SK-N-SH (cell line): ENCODE measurements at regions not wholly inside any gene's neighbourhood (a gene's known extent, or its start where the extent isn't known, plus 50 kb on each side); places are given as distances from the start of the nearest gene placed in this dataset.

Experiments used
- CTCF ChIA-PET: fragments of 300-600, 350-600 bp; formaldehyde crosslinking; extraction: SDS; loops from one replicate; lab custom pipeline; 2021; lab: Yijun Ruan, JAX
- POLR2A ChIA-PET: fragments of 350-600 bp; sonication (Branson Sonifier 250); formaldehyde crosslinking; extraction: SDS; loops from one replicate; lab custom pipeline; 2020; ENCODE audit warnings: antibody characterized with exemption, inconsistent platforms; lab: Yijun Ruan, JAX
- DNase-seq: peaks from one replicate; pipeline ENCODE4 v3.0.0; 2012
- H2AFZ ChIP-seq: fragments of 200-600 bp; sonication (generic); 2 replicates; pipeline ENCODE4 v1.8.1; 2016; ENCODE audit warnings: antibody characterized with exemption, mild to moderate bottlenecking, low read depth
- H3F3A ChIP-seq: fragments of 200-600 bp; sonication (generic); replicated peaks from 2 replicates; pipeline ENCODE3; 2016; ENCODE audit warnings: antibody characterized with exemption, mild to moderate bottlenecking; ENCODE audit not compliant: insufficient read depth
- H3K27ac ChIP-seq, 2 experiments: fragments of 200-500 bp in 1 of 2; fragments of 200-600 bp in 1 of 2; sonication (Bioruptor generic) in 1 of 2; sonication (generic), shearing (Covaris generic) in 1 of 2; 2 replicates each; pipeline versions ENCODE4 v1.5.1 to v1.6.1; 2014 to 2016; ENCODE audit warnings: low read depth in 2 of 2, inconsistent platforms in 1 of 2, low read length in 1 of 2, mild to moderate bottlenecking in 1 of 2, mixed read lengths in 1 of 2
- H3K27me3 ChIP-seq: fragments of 200-600 bp; sonication (generic), shearing (Covaris generic); 2 replicates; pipeline ENCODE4 v1.6.1; 2016; ENCODE audit warnings: mixed run types; ENCODE audit not compliant: insufficient read depth
- H3K36me3 ChIP-seq, 2 experiments: fragments of 200-500 bp in 1 of 2; fragments of 200-600 bp in 1 of 2; sonication (Bioruptor generic) in 1 of 2; sonication (generic) in 1 of 2; replicated peaks in 1 of 2; 2 replicates each; pipeline versions ENCODE3 to v1.5.1; 2014 to 2016; ENCODE audit warnings: low read length in 1 of 2, mild to moderate bottlenecking in 1 of 2; ENCODE audit not compliant: insufficient read depth in 2 of 2, control insufficient read depth in 1 of 2
- H3K4me1 ChIP-seq, 2 experiments: fragments of 200-500 bp in 1 of 2; fragments of 200-600 bp in 1 of 2; sonication (Bioruptor generic) in 1 of 2; sonication (generic), shearing (Covaris generic) in 1 of 2; 2 replicates each; pipeline versions ENCODE4 v1.5.1 to v1.6.1; 2014 to 2016; ENCODE audit warnings: low read depth in 1 of 2, low read length in 1 of 2, mixed run types in 1 of 2; ENCODE audit not compliant: insufficient read depth in 2 of 2, control insufficient read depth in 1 of 2
- H3K4me2 ChIP-seq: fragments of 200-600 bp; sonication (generic), shearing (Covaris generic); 2 replicates; pipeline ENCODE4 v1.6.1; 2017; ENCODE audit warnings: mixed run types
- H3K4me3 ChIP-seq, 2 experiments: fragments of 200-500 bp in 1 of 2; fragments of 200-600 bp in 1 of 2; sonication (Bioruptor generic) in 1 of 2; sonication (generic), shearing (Covaris generic) in 1 of 2; 2 replicates each; pipeline versions ENCODE4 v1.5.1 to v1.8.1; 2014 to 2016; ENCODE audit warnings: low read depth in 2 of 2, inconsistent platforms in 1 of 2, low read length in 1 of 2, mild to moderate bottlenecking in 1 of 2, mixed read lengths in 1 of 2, moderate library complexity in 1 of 2
- H3K79me2 ChIP-seq: fragments of 200-600 bp; sonication (generic); 2 replicates; pipeline ENCODE4 v1.8.1; 2017; ENCODE audit warnings: mild to moderate bottlenecking; ENCODE audit not compliant: insufficient read depth
- H3K9ac ChIP-seq: fragments of 200-600 bp; sonication (generic); 2 replicates; pipeline ENCODE4 v1.6.1; 2017; ENCODE audit warnings: mixed run types
- H3K9me2 ChIP-seq: fragments of 200-600 bp; sonication (generic); 2 replicates; pipeline ENCODE4 v1.6.1; 2017; ENCODE audit warnings: mixed run types
- H3K9me3 ChIP-seq: fragments of 200-600 bp; sonication (generic); 2 replicates; pipeline ENCODE4 v1.6.1; 2017; ENCODE audit warnings: mixed run types, mild to moderate bottlenecking, moderate library complexity
- H4K20me1 ChIP-seq: fragments of 200-600 bp; sonication (generic); 2 replicates; pipeline ENCODE4 v1.6.1; 2017; ENCODE audit warnings: mild to moderate bottlenecking, mixed run types; ENCODE audit not compliant: insufficient read depth
- CHD2 ChIP-seq: fragments of 150-350 bp; IDR thresholded peaks from 2 replicates; pipeline ENCODE4 v1.6.1; 2018; ENCODE audit warnings: low read length; ENCODE audit not compliant: partially characterized antibody
- EZH2phosphoT487 ChIP-seq: fragments of 200-600 bp; sonication (generic); IDR thresholded peaks from 2 replicates; pipeline ENCODE4 v1.6.1; 2017; ENCODE audit warnings: low read depth, mixed run types, mild to moderate bottlenecking, antibody characterized with exemption, moderate library complexity, borderline replicate concordance
- FOSL2 ChIP-seq: IDR thresholded peaks from 2 replicates; pipeline ENCODE4 v1.4.0; 2012; ENCODE audit warnings: low read depth, mild to moderate bottlenecking, moderate library complexity, borderline replicate concordance
- GABPA ChIP-seq: IDR thresholded peaks from 2 replicates; pipeline ENCODE4 v1.4.0; 2012; ENCODE audit warnings: low read depth, mild to moderate bottlenecking
- JUND ChIP-seq: IDR thresholded peaks from 2 replicates; pipeline ENCODE4 v1.4.0; 2012
- NFIC ChIP-seq: IDR thresholded peaks from 2 replicates; pipeline ENCODE4 v1.4.0; 2012; ENCODE audit warnings: borderline replicate concordance
- POLR2AphosphoS5 ChIP-seq: IDR thresholded peaks from 2 replicates; pipeline ENCODE4 v1.6.1; 2012; ENCODE audit warnings: low read depth, low read length
- RAD21 ChIP-seq: IDR thresholded peaks from 2 replicates; pipeline ENCODE4 v1.6.1; 2012; ENCODE audit warnings: mild to moderate bottlenecking, low read length
- RCOR1 ChIP-seq: fragments of 150-350 bp; IDR thresholded peaks from 2 replicates; pipeline ENCODE4 v1.6.1; 2017; ENCODE audit warnings: antibody characterized with exemption, low read length
- RXRA ChIP-seq: IDR thresholded peaks from 2 replicates; pipeline ENCODE4 v1.4.0; 2012; ENCODE audit warnings: low read depth, mild to moderate bottlenecking, borderline replicate concordance
- SMC3 ChIP-seq: IDR thresholded peaks from 2 replicates; pipeline ENCODE4 v1.6.1; 2012; ENCODE audit warnings: low read depth, low read length, improper control_type of control experiment
- TCF12 ChIP-seq: IDR thresholded peaks from 2 replicates; pipeline ENCODE4 v1.4.0; 2012
- WGBS: methylation state at CpG from one replicate; pipeline ENCODE4 v1.1.6; 2017; ENCODE audit warnings: low lambda C conversion rate; 5-methylcytosine and 5-hydroxymethylcytosine counted together
- TF ChIP-seq, protein P1 (sequence below): IDR thresholded peaks from 2 replicates; pipeline ENCODE4 v1.6.1; 2012; ENCODE audit warnings: mild to moderate bottlenecking, low read depth, low read length, moderate library complexity
- TF ChIP-seq, protein P2 (sequence below): fragments of 200-600 bp; sonication (generic); IDR thresholded peaks from 2 replicates; pipeline ENCODE4 v1.6.1; 2017; ENCODE audit warnings: antibody characterized with exemption, mild to moderate bottlenecking, moderate library complexity
- TF ChIP-seq, protein P3 (sequence below): fragments of 150-350 bp; IDR thresholded peaks from 2 replicates; pipeline ENCODE4 v1.6.1; 2016; ENCODE audit warnings: mild to moderate bottlenecking, low read depth, low read length
- TF ChIP-seq, protein P4 (sequence below): fragments of 150-350 bp; IDR thresholded peaks from 2 replicates; pipeline ENCODE4 v1.6.1; 2017; ENCODE audit warnings: antibody characterized with exemption, low read length, low read depth, borderline replicate concordance

DNA sequence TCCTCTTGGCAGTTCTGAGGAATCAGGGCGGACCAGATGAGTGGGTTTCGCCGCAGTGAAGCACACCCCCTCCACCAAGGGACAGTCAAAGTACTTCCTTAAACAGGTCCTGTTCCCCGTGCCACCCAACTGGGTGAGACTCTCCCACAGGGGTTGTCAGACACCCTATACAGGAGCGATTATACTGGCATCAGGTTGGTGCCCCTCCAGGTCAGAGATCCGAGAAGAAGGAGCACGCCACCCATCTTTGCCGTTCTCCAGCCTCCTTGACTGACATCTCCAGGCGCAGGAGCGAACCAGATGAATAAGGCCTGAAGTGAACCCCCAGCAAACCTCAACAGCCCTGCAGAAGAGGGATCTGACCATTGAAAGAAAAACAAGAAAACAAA lies 108.1 kb upstream of the ZBTB20 start:
- Histone ChIP-seq H3K4me2 (no peak overlapping the region), H3K79me2 (no peaks in the 10 kb centered on the region)
- POLR2A ChIA-PET, result no interaction called here
- TF ChIP-seq RCOR1 (no peak), SMC3 (no peak), TCF12 (no peak)
- TF ChIP-seq, protein P1, sequence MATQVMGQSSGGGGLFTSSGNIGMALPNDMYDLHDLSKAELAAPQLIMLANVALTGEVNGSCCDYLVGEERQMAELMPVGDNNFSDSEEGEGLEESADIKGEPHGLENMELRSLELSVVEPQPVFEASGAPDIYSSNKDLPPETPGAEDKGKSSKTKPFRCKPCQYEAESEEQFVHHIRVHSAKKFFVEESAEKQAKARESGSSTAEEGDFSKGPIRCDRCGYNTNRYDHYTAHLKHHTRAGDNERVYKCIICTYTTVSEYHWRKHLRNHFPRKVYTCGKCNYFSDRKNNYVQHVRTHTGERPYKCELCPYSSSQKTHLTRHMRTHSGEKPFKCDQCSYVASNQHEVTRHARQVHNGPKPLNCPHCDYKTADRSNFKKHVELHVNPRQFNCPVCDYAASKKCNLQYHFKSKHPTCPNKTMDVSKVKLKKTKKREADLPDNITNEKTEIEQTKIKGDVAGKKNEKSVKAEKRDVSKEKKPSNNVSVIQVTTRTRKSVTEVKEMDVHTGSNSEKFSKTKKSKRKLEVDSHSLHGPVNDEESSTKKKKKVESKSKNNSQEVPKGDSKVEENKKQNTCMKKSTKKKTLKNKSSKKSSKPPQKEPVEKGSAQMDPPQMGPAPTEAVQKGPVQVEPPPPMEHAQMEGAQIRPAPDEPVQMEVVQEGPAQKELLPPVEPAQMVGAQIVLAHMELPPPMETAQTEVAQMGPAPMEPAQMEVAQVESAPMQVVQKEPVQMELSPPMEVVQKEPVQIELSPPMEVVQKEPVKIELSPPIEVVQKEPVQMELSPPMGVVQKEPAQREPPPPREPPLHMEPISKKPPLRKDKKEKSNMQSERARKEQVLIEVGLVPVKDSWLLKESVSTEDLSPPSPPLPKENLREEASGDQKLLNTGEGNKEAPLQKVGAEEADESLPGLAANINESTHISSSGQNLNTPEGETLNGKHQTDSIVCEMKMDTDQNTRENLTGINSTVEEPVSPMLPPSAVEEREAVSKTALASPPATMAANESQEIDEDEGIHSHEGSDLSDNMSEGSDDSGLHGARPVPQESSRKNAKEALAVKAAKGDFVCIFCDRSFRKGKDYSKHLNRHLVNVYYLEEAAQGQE, result no peak
- TF ChIP-seq, all 33 proteins: peak for 0
- Histone ChIP-seq H2AFZ (no peak overlapping the region), H3K9me2 (no peaks in the 10 kb centered on the region), H3K4me3 (no peak overlapping the region), H3F3A (peaks cover 9% of the 10 kb centered on the region), H3K9me3 (no peaks in the 10 kb centered on the region; the same call in 1 of the 2 replicates), H3K27ac (no peak overlapping the region), H3K36me3 (no peaks in the 10 kb centered on the region), H3K4me1 (peaks cover 0 to 7% of the 10 kb centered on the region in 2 experiments; a peak in 1 of 4 replicates), H4K20me1 (no peaks in the 10 kb centered on the region), H3K27me3 (no peaks in the 10 kb centered on the region), H3K9ac (no peak overlapping the region)
- CTCF ChIA-PET, result interaction anchor here (0.5 kb wide), 1 partner anchor 222 kb away, joined by 3 read pairs; no protein-coding TSS in a partner anchor
- 97% methylated on average over 5 of the region's 10 CpGs for WGBS
- no peak for DNase-seq

DNA sequence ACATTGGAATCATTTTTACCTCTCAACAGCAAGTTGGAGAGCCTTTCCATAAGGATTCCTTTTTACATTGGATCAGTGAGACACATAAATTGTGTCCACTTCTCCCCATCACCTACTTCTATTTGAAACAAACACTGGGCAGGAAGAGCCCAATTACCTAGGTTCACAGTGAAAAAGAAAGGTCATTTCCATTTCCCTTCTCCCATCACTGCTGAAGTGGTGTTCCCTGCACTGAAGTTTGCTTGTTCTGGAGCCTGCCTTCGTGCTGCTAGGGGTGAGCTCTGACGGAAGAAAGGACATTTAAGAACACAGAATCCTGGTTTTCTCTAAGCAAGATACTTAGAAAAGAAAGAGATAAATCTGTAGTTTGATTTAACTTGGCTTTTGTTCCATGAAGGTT lies 123.8 kb upstream of the ZBTB20 start:
- H3K9me3 ChIP-seq, result no peaks in the 10 kb centered on the region
- no peak overlapping the region for H3K9ac ChIP-seq
- H3F3A ChIP-seq, result no peaks in the 10 kb centered on the region
- H3K4me1 ChIP-seq, result no peaks in the 10 kb centered on the region
- no peak overlapping the region for H3K4me2 ChIP-seq
- ChIA-PET POLR2A (no interaction called here), CTCF (no interaction called here)
- no peak overlapping the region for H3K27ac ChIP-seq
- H3K36me3 ChIP-seq, result no peaks in the 10 kb centered on the region
- no peaks in the 10 kb centered on the region for H3K79me2 ChIP-seq
- DNase-seq, result no peak
- no peaks in the 10 kb centered on the region for H4K20me1 ChIP-seq
- H3K4me3 ChIP-seq, result no peak overlapping the region
- H2AFZ ChIP-seq, result no peak overlapping the region
- WGBS, result 96% methylated on average over 2 of the region's 2 CpGs
- H3K9me2 ChIP-seq, result no peaks in the 10 kb centered on the region
- no peaks in the 10 kb centered on the region for H3K27me3 ChIP-seq
- TF ChIP-seq RCOR1, result no peak
- TF ChIP-seq, protein P2, sequence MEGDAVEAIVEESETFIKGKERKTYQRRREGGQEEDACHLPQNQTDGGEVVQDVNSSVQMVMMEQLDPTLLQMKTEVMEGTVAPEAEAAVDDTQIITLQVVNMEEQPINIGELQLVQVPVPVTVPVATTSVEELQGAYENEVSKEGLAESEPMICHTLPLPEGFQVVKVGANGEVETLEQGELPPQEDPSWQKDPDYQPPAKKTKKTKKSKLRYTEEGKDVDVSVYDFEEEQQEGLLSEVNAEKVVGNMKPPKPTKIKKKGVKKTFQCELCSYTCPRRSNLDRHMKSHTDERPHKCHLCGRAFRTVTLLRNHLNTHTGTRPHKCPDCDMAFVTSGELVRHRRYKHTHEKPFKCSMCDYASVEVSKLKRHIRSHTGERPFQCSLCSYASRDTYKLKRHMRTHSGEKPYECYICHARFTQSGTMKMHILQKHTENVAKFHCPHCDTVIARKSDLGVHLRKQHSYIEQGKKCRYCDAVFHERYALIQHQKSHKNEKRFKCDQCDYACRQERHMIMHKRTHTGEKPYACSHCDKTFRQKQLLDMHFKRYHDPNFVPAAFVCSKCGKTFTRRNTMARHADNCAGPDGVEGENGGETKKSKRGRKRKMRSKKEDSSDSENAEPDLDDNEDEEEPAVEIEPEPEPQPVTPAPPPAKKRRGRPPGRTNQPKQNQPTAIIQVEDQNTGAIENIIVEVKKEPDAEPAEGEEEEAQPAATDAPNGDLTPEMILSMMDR, result no peak
- TF ChIP-seq JUND, result no peak
- no peak for TF ChIP-seq FOSL2
- TF ChIP-seq GABPA, result no peak
- TF ChIP-seq, protein P1, result no peak
- TF ChIP-seq, protein P3, sequence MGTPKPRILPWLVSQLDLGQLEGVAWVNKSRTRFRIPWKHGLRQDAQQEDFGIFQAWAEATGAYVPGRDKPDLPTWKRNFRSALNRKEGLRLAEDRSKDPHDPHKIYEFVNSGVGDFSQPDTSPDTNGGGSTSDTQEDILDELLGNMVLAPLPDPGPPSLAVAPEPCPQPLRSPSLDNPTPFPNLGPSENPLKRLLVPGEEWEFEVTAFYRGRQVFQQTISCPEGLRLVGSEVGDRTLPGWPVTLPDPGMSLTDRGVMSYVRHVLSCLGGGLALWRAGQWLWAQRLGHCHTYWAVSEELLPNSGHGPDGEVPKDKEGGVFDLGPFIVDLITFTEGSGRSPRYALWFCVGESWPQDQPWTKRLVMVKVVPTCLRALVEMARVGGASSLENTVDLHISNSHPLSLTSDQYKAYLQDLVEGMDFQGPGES, result no peak
- TF ChIP-seq TCF12, result no peak
- TF ChIP-seq, protein P4, sequence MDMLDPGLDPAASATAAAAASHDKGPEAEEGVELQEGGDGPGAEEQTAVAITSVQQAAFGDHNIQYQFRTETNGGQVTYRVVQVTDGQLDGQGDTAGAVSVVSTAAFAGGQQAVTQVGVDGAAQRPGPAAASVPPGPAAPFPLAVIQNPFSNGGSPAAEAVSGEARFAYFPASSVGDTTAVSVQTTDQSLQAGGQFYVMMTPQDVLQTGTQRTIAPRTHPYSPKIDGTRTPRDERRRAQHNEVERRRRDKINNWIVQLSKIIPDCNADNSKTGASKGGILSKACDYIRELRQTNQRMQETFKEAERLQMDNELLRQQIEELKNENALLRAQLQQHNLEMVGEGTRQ, result no peak
- no peak for TF ChIP-seq RAD21
- no peak for TF ChIP-seq POLR2AphosphoS5
- TF ChIP-seq CHD2, result no peak
- no peak for TF ChIP-seq EZH2phosphoT487
- TF ChIP-seq RXRA, result no peak
- TF ChIP-seq NFIC, result no peak
